ENCODE measurements at regions not wholly inside any gene's neighbourhood (a gene's known extent, or its start where the extent isn't known, plus 50 kb on each side); places are given as distances from the start of the nearest gene placed in this dataset.
A peak's percentile ranks its signal among the peaks of the same experiment; 100 is the strongest.

DNA sequence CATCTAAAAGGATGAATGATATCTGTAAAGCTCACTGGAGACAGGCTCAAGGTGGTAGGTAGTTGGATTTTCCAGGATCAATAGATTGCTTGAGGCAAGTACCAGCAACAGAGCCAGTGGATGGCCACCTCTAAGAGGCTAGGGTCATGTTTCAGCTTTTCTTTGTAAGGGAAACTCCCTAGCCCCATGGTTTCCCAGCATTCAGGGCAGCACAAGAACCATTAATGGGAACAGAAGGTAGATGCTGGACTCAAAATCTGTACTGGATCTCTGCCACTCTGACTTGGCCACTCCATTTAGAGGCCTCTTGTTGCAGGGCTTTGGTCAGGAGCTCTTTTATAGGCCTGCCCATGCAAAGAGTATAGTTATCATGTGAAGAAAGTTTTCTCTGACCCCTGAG is 76.1 kb upstream of the DYRK2 start:
- no peaks in the 10 kb centered on the region for H3K9me3 ChIP-seq (replicated peaks; ENCODE audit: insufficient read depth, low read length)
- no peak overlapping the region for H3K4me2 ChIP-seq (ENCODE audit: low read depth, low read length)
- no peaks in the 10 kb centered on the region for H3K4me1 ChIP-seq (ENCODE audit: low read length)
- no peaks in the 10 kb centered on the region for H3K27me3 ChIP-seq (replicated peaks; ENCODE audit: insufficient read depth, low read length)
- no peak for DNase-seq
- no peaks in the 10 kb centered on the region for H3K9me2 ChIP-seq (replicated peaks; ENCODE audit: insufficient read depth, low read length)
- TF ChIP-seq, protein P1, sequence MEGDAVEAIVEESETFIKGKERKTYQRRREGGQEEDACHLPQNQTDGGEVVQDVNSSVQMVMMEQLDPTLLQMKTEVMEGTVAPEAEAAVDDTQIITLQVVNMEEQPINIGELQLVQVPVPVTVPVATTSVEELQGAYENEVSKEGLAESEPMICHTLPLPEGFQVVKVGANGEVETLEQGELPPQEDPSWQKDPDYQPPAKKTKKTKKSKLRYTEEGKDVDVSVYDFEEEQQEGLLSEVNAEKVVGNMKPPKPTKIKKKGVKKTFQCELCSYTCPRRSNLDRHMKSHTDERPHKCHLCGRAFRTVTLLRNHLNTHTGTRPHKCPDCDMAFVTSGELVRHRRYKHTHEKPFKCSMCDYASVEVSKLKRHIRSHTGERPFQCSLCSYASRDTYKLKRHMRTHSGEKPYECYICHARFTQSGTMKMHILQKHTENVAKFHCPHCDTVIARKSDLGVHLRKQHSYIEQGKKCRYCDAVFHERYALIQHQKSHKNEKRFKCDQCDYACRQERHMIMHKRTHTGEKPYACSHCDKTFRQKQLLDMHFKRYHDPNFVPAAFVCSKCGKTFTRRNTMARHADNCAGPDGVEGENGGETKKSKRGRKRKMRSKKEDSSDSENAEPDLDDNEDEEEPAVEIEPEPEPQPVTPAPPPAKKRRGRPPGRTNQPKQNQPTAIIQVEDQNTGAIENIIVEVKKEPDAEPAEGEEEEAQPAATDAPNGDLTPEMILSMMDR (IDR thresholded peaks at IDR 0.05; ENCODE audit: low read length) = no peak
- TF ChIP-seq EZH2 (optimal IDR thresholded peaks at IDR 0.05; ENCODE audit: low read depth, low read length) (no peak), EZH2phosphoT487 (IDR thresholded peaks at IDR 0.05; ENCODE audit: low read length) (no peak)
- H4K20me1 ChIP-seq (ENCODE audit: insufficient read depth, low read length) = no peaks in the 10 kb centered on the region
- H3K79me2 ChIP-seq (ENCODE audit: low read length) = no peaks in the 10 kb centered on the region
- H2AFZ ChIP-seq (ENCODE audit: low read length) = no peak overlapping the region
- no peak overlapping the region for H3K4me3 ChIP-seq (ENCODE audit: low read length)
- no peak overlapping the region for H3K9ac ChIP-seq (ENCODE audit: low read length)
- H3K27ac ChIP-seq (ENCODE audit: low read length) = no peak overlapping the region
- H3K36me3 ChIP-seq (replicated peaks; ENCODE audit: insufficient read depth, low read length) = no peaks in the 10 kb centered on the region
- H3F3A ChIP-seq (ENCODE audit: insufficient read depth, low read length) = no peaks in the 10 kb centered on the region

DNA sequence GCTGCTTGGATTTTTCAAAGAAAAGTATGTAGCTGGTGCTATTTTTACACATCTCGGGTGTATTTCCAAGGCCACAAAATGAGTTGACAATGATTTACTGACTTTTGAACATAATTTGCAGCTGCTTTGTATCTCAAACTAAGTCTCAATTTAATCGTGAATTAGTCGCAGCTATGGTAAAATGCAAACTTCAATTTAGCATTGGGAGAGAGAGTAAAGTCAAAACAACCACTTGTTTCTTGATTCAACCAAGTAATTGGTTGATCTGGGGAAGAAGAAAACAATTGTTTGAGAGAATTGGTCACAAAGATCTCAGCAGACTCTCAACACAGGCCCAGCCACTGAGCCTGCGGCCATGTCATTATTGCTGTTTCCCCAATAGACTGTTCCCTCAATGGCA is 75.0 kb upstream of the DYRK2 start:
- Histone ChIP-seq H3K4me3 (ENCODE audit: low read length) (no peak overlapping the region), H3F3A (ENCODE audit: insufficient read depth, low read length) (no peaks in the 10 kb centered on the region), H3K36me3 (replicated peaks; ENCODE audit: insufficient read depth, low read length) (no peaks in the 10 kb centered on the region), H3K9me3 (replicated peaks; ENCODE audit: insufficient read depth, low read length) (no peaks in the 10 kb centered on the region), H3K79me2 (ENCODE audit: low read length) (no peaks in the 10 kb centered on the region), H3K9me2 (replicated peaks; ENCODE audit: insufficient read depth, low read length) (no peaks in the 10 kb centered on the region), H3K4me1 (ENCODE audit: low read length) (no peaks in the 10 kb centered on the region), H2AFZ (ENCODE audit: low read length) (no peak overlapping the region), H3K27ac (ENCODE audit: low read length) (no peak overlapping the region), H3K4me2 (ENCODE audit: low read depth, low read length) (no peak overlapping the region), H4K20me1 (ENCODE audit: insufficient read depth, low read length) (no peaks in the 10 kb centered on the region), H3K9ac (ENCODE audit: low read length) (no peak overlapping the region), H3K27me3 (replicated peaks; ENCODE audit: insufficient read depth, low read length) (no peaks in the 10 kb centered on the region)
- DNase-seq = no peak
- TF ChIP-seq, protein P1 (IDR thresholded peaks at IDR 0.05; ENCODE audit: low read length) = no peak
- no peak for TF ChIP-seq EZH2phosphoT487 (IDR thresholded peaks at IDR 0.05; ENCODE audit: low read length)
- TF ChIP-seq EZH2 (optimal IDR thresholded peaks at IDR 0.05; ENCODE audit: low read depth, low read length) = no peak

DNA sequence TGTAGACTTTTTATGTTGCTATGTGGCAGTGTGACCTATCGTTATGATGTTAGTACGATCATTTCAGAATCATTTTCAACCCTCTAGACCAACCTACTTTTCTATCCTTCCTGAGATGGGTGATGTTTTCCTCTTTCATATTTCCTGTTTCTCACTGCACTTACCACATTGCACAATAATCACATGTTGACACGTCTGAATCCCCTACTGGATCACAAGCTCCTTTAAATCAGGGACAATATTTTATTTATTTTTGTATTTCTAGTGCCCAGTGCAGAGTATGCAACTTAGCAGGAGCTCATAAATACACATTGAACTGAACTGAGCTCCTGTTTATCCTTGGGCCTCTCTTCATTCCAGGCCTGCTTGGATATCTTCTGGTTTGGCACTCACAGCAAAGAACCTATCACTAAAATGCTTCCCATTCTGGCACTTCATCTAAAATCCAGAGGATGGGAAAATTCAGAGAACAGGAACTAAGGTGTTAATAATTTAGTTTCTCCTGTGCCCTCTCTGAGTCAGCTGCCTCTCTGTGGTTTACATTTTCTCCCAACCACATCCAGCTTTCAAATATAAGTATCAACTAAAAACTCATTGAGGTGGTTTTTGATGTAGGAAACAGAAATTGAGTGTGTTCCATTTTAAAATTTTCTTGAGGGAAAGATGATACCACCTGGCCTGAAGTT is 69.4 kb upstream of the DYRK2 start:
- H3K9me3 ChIP-seq (replicated peaks; ENCODE audit: insufficient read depth, low read length) = no peaks in the 10 kb centered on the region
- H3K79me2 ChIP-seq (ENCODE audit: low read length) = no peaks in the 10 kb centered on the region
- DNase-seq = peak; percentile 30
- H3K4me1 ChIP-seq (ENCODE audit: low read length) = peaks cover 11% of the 10 kb centered on the region
- H2AFZ ChIP-seq (ENCODE audit: low read length) = no peak overlapping the region
- TF ChIP-seq EZH2phosphoT487 (IDR thresholded peaks at IDR 0.05; ENCODE audit: low read length) (no peak), EZH2 (optimal IDR thresholded peaks at IDR 0.05; ENCODE audit: low read depth, low read length) (no peak)
- TF ChIP-seq, protein P1 (IDR thresholded peaks at IDR 0.05; ENCODE audit: low read length) = no peak
- no peaks in the 10 kb centered on the region for H3K27me3 ChIP-seq (replicated peaks; ENCODE audit: insufficient read depth, low read length)
- no peak overlapping the region for H3K9ac ChIP-seq (ENCODE audit: low read length)
- H4K20me1 ChIP-seq (ENCODE audit: insufficient read depth, low read length) = no peaks in the 10 kb centered on the region
- H3K27ac ChIP-seq (ENCODE audit: low read length) = no peak overlapping the region
- H3K4me2 ChIP-seq (ENCODE audit: low read depth, low read length) = peak overlapping the region; percentile 34; the same call in 1 of the 2 replicates
- H3F3A ChIP-seq (ENCODE audit: insufficient read depth, low read length) = no peaks in the 10 kb centered on the region
- H3K36me3 ChIP-seq (replicated peaks; ENCODE audit: insufficient read depth, low read length) = no peaks in the 10 kb centered on the region
- H3K4me3 ChIP-seq (ENCODE audit: low read length) = no peak overlapping the region
- H3K9me2 ChIP-seq (replicated peaks; ENCODE audit: insufficient read depth, low read length) = no peaks in the 10 kb centered on the region

Measured in MM.1S (cell line).